ENCODE measurements at regions not wholly inside any gene's neighbourhood (a gene's known extent, or its start where the extent isn't known, plus 50 kb on each side); places are given as distances from the start of the nearest gene placed in this dataset.

DNA sequence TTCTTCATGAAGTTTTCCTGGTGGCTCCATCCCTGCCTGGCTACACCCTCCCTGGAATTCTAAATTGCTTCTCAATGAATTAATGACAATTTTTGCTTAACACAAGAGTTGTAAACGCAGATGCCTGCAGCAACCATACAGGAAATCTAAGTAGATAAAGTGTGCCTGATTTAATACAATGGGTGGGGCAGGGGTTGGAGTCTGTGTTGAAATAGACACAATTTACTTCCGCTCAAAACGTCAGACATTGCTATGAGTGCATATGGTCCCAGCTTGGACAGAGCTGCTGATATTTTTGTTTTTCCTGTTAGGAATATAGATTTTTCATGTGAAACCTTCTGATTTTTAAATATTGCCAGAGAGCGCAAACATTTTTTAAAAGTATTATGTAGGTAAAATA lies 1235.0 kb upstream of the SORCS1 start:
- 70 to 79% (median 73%) methylated on average over 4 of the region's 4 CpGs for WGBS, 5 donors
- H3K27me3 ChIP-seq (replicated peaks in 1 of 7), result no peaks in the 10 kb centered on the region
- TF ChIP-seq, protein P1, sequence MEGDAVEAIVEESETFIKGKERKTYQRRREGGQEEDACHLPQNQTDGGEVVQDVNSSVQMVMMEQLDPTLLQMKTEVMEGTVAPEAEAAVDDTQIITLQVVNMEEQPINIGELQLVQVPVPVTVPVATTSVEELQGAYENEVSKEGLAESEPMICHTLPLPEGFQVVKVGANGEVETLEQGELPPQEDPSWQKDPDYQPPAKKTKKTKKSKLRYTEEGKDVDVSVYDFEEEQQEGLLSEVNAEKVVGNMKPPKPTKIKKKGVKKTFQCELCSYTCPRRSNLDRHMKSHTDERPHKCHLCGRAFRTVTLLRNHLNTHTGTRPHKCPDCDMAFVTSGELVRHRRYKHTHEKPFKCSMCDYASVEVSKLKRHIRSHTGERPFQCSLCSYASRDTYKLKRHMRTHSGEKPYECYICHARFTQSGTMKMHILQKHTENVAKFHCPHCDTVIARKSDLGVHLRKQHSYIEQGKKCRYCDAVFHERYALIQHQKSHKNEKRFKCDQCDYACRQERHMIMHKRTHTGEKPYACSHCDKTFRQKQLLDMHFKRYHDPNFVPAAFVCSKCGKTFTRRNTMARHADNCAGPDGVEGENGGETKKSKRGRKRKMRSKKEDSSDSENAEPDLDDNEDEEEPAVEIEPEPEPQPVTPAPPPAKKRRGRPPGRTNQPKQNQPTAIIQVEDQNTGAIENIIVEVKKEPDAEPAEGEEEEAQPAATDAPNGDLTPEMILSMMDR (IDR thresholded peaks at IDR 0.05 in 8 of 11, conservative IDR thresholded peaks at IDR 0.05 in 3 of 11), result no peak
- TF ChIP-seq POLR2A (IDR thresholded peaks at IDR 0.05), result no peak
- TF ChIP-seq POLR2AphosphoS5 (IDR thresholded peaks at IDR 0.05), result no peak
- intact Hi-C loops (cut with DNase I; ENCODE audit: low total_unique reads), result no loop called here
- H3K27ac ChIP-seq, result no peak overlapping the region
- H3K4me3 ChIP-seq, result no peak overlapping the region
- no peaks in the 10 kb centered on the region for H3K9me3 ChIP-seq
- H3K36me3 ChIP-seq, result no peaks in the 10 kb centered on the region
- no peaks in the 10 kb centered on the region for H3K4me1 ChIP-seq
- no peak for DNase-seq

DNA sequence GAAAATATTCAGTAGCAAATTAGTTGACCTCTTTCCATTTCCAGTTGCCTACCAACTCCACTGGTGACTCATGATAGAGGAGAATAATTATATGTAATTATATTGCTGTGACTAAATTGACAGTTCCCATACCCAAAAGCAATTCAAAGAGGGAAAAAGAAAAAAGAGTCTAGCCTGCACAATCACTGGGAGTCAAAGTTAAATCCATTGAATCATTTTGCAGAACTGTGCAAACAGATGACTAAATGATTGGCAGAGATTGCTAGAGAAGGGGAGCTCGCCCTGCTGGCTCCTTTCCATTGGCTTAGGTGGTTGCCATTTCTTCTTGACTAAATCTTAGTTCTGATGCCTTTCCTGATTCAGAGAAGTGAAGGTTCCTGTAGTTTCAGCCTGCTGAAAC lies 1228.6 kb upstream of the SORCS1 start:
- WGBS, 5 donors, result 65 to 87% (median 75%) methylated on average over 1 of the region's 1 CpG
- Histone ChIP-seq H3K27ac (no peak overlapping the region), H3K4me1 (peaks cover 0 to 7% (median 0%) of the 10 kb centered on the region in 6 donors), H3K4me3 (no peak overlapping the region), H3K9me3 (peaks cover 0 to 3% (median 0%) of the 10 kb centered on the region in 8 donors), H3K27me3 (replicated peaks in 1 of 7) (no peaks in the 10 kb centered on the region), H3K36me3 (no peaks in the 10 kb centered on the region)
- TF ChIP-seq, protein P1 (IDR thresholded peaks at IDR 0.05 in 8 of 11, conservative IDR thresholded peaks at IDR 0.05 in 3 of 11), result no peak
- TF ChIP-seq POLR2A (IDR thresholded peaks at IDR 0.05) (no peak), POLR2AphosphoS5 (IDR thresholded peaks at IDR 0.05) (no peak)
- intact Hi-C loops (cut with DNase I; ENCODE audit: low total_unique reads), result no loop called here
- no peak for DNase-seq

DNA sequence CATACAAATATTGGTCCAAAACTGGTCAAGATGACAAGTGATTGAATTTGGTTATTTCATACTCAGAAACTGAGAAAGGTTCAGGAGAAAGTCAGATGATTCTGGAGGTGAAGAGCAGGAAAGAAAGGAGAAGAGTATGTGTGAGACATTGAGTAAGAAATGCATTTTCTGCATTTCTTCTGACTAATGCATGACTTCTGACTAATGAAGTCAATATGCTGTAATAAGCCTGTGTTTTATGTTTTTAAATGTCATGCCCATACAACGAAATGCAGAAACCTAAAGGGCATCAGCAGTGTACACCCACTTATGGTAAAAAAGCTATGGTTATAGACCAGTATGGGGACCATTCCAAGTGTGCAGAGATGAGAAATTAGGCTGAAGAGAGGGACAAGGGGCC lies 1227.8 kb upstream of the SORCS1 start:
- no peak for TF ChIP-seq POLR2A (IDR thresholded peaks at IDR 0.05)
- TF ChIP-seq, protein P1 (IDR thresholded peaks at IDR 0.05 in 8 of 11, conservative IDR thresholded peaks at IDR 0.05 in 3 of 11), result no peak
- TF ChIP-seq POLR2AphosphoS5 (IDR thresholded peaks at IDR 0.05), result no peak
- H3K4me3 ChIP-seq, result no peak overlapping the region
- intact Hi-C loops (cut with DNase I; ENCODE audit: low total_unique reads), result no loop called here
- H3K27ac ChIP-seq, result no peak overlapping the region
- no peaks in the 10 kb centered on the region for H3K27me3 ChIP-seq (replicated peaks in 1 of 7)
- H3K4me1 ChIP-seq, result peaks cover 0 to 11% (median 0%) of the 10 kb centered on the region in 6 donors
- peaks cover 0 to 3% (median 0%) of the 10 kb centered on the region in 8 donors for H3K9me3 ChIP-seq
- no peaks in the 10 kb centered on the region for H3K36me3 ChIP-seq
- DNase-seq, result no peak
- WGBS, 5 donors, result 50 to 88% (median 55%) methylated on average over 1 of the region's 1 CpG

DNA sequence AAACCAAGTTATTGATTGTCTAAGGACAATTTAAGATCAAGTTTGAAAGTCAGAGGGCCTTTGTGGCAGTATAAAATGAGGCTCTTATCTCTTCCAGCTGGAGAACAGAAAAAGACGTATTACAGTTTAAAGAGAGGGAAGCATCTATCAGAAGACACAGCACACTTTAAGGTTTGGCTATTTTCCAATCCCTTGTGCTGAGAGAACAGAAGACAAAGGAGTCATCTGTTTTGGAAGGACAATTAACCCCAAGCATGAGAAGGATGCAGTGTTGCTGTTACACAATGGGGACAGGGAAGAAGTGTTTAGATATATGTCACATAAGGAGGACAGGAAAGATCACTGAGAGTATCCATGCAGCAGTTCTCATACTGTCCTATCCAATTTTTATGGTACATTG lies 1224.2 kb upstream of the SORCS1 start:
- no peak for DNase-seq
- peaks cover 0 to 3% (median 0%) of the 10 kb centered on the region in 8 donors for H3K9me3 ChIP-seq
- H3K36me3 ChIP-seq, result no peaks in the 10 kb centered on the region
- H3K4me1 ChIP-seq, result peaks cover 0 to 11% (median 0%) of the 10 kb centered on the region in 6 donors
- H3K27ac ChIP-seq, result no peak overlapping the region
- TF ChIP-seq, protein P1 (IDR thresholded peaks at IDR 0.05 in 8 of 11, conservative IDR thresholded peaks at IDR 0.05 in 3 of 11), result no peak
- intact Hi-C loops (cut with DNase I; ENCODE audit: low total_unique reads), result no loop called here
- no peaks in the 10 kb centered on the region for H3K27me3 ChIP-seq (replicated peaks in 1 of 7)
- H3K4me3 ChIP-seq, result no peak overlapping the region
- WGBS, 5 donors, result 38 to 80% (median 67%) methylated on average over 1 of the region's 1 CpG

Measured in spleen (tissue), 11 donors.